ENCODE measurements at regions not wholly inside any gene's neighbourhood (a gene's known extent, or its start where the extent isn't known, plus 50 kb on each side); places are given as distances from the start of the nearest gene placed in this dataset.

DNA sequence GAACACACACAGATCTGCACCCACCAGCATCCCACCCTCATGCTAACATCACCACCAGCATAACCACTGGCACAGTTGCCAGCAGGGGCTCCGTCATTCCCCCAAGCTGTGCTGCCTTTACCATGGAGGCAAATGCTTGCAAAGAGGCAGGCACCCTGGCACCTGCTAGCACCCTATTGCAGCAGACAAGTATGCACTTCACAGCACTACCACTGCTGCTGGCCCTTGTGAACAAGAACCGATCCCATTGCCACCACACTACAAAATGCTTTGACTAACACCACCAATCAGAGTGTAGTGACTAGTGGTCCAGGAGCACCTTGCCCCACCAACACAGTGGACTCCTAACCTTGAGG is 862.2 kb upstream of the DPPA4 start:
- Mint-ChIP-seq H3K27ac (no peak overlapping the region), H3K4me1 (no peaks in the 10 kb centered on the region), H3K27me3 (ENCODE audit: insufficient read depth) (no peaks in the 10 kb centered on the region), H3K4me3 (no peak overlapping the region), H3K36me3 (ENCODE audit: low read depth) (no peaks in the 10 kb centered on the region), H3K9me3 (peaks cover 16% of the 10 kb centered on the region)
- no peaks in the 10 kb centered on the region for H3K36me3 ChIP-seq (ENCODE audit: control insufficient read depth, insufficient read depth, low read length)
- no peaks in the 10 kb centered on the region for H3K4me1 ChIP-seq (ENCODE audit: control insufficient read depth, insufficient read depth, low read length)
- no peak for DNase-seq
- TF ChIP-seq, protein P1, sequence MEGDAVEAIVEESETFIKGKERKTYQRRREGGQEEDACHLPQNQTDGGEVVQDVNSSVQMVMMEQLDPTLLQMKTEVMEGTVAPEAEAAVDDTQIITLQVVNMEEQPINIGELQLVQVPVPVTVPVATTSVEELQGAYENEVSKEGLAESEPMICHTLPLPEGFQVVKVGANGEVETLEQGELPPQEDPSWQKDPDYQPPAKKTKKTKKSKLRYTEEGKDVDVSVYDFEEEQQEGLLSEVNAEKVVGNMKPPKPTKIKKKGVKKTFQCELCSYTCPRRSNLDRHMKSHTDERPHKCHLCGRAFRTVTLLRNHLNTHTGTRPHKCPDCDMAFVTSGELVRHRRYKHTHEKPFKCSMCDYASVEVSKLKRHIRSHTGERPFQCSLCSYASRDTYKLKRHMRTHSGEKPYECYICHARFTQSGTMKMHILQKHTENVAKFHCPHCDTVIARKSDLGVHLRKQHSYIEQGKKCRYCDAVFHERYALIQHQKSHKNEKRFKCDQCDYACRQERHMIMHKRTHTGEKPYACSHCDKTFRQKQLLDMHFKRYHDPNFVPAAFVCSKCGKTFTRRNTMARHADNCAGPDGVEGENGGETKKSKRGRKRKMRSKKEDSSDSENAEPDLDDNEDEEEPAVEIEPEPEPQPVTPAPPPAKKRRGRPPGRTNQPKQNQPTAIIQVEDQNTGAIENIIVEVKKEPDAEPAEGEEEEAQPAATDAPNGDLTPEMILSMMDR (conservative IDR thresholded peaks at IDR 0.05): no peak
- H3K27ac ChIP-seq (ENCODE audit: low read depth, low read length): no peak overlapping the region
- H3K9ac ChIP-seq (ENCODE audit: extremely low read depth, low read length, poor library complexity, severe bottlenecking): no peak overlapping the region
- 92% methylated on average over 2 of the region's 2 CpGs; no CpG with 5 or more reads in 1 of the 2 experiments for WGBS, 2 experiments (ENCODE audit: insufficient coverage in 1 of 2, insufficient read length in 1 of 2)
- H3K9me3 ChIP-seq (ENCODE audit: control insufficient read depth, low read length): no peaks in the 10 kb centered on the region
- no peak overlapping the region for H3K4me3 ChIP-seq (ENCODE audit: low read length)
- H3K27me3 ChIP-seq (ENCODE audit: control insufficient read depth, insufficient read depth, low read length, poor library complexity, severe bottlenecking): no peaks in the 10 kb centered on the region

DNA sequence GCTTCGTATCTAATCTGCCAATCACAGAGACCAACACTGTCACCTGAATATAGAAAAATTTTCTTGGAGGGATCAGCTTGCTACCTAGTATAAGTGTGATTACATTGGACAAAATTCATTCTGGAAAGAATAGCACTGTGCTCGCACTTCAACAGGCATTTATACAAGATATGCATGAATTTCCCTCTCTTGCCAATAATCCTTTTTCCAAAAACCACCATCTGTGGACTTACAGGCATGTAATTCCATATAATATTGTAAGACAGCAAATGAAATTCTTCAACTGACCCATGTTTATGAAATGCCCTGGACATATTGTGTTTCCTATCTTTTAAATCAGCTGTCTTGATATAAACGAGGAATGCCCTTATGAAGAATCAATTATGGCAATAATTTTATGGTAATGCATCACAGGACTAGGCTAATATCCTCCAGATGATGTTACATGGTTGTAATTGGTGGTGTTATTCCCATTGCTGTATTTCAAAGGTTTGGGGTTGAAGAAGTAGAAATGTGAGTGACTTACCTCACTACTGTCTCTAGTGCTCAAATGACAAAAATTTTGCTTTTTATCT is 861.4 kb upstream of the NECTIN3 start:
- H3K27ac ChIP-seq (ENCODE audit: low read depth, low read length): no peak overlapping the region
- Mint-ChIP-seq H3K4me1 (no peaks in the 10 kb centered on the region), H3K4me3 (no peak overlapping the region), H3K27me3 (ENCODE audit: insufficient read depth) (no peaks in the 10 kb centered on the region), H3K27ac (no peak overlapping the region), H3K9me3 (no peaks in the 10 kb centered on the region), H3K36me3 (ENCODE audit: low read depth) (no peaks in the 10 kb centered on the region)
- no peak overlapping the region for H3K9ac ChIP-seq (ENCODE audit: extremely low read depth, low read length, poor library complexity, severe bottlenecking)
- H3K4me1 ChIP-seq (ENCODE audit: control insufficient read depth, insufficient read depth, low read length): no peaks in the 10 kb centered on the region
- DNase-seq: no peak
- WGBS, 2 experiments (ENCODE audit: insufficient coverage in 1 of 2, insufficient read length in 1 of 2): 69 to 80% methylated on average over 2 to 3 of the region's 3 CpGs
- H3K36me3 ChIP-seq (ENCODE audit: control insufficient read depth, insufficient read depth, low read length): no peaks in the 10 kb centered on the region
- H3K9me3 ChIP-seq (ENCODE audit: control insufficient read depth, low read length): peaks cover 9% of the 10 kb centered on the region
- no peaks in the 10 kb centered on the region for H3K27me3 ChIP-seq (ENCODE audit: control insufficient read depth, insufficient read depth, low read length, poor library complexity, severe bottlenecking)
- H3K4me3 ChIP-seq (ENCODE audit: low read length): no peak overlapping the region
- TF ChIP-seq, protein P1 (conservative IDR thresholded peaks at IDR 0.05): no peak

DNA sequence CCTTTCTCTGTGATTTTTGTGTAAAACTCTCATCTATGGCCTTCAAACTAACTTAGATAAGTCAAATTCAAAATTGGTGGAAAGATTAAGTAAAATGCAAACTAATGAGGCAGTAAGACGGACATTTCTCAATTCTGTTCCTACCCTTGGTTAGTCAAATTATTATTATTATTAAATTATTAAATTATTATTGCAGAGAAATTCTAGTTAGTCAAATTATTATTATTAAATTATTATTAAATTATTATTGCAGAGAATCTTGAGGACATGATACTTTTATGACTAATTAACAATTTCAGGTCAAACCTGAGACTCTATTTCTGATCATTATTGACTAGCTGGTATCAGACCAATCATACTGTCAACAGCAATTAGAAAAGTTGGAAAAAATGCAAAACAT is 845.0 kb upstream of the NECTIN3 start:
- H3K27ac ChIP-seq (ENCODE audit: low read depth, low read length): no peak overlapping the region
- H3K27me3 Mint-ChIP-seq (ENCODE audit: insufficient read depth): no peaks in the 10 kb centered on the region

More for the DNA sequence above, 845.0 kb upstream of the NECTIN3 start:
- no peaks in the 10 kb centered on the region for H3K4me1 ChIP-seq (ENCODE audit: control insufficient read depth, insufficient read depth, low read length)
- no peak overlapping the region for H3K9ac ChIP-seq (ENCODE audit: extremely low read depth, low read length, poor library complexity, severe bottlenecking)
- Mint-ChIP-seq H3K4me3 (no peak overlapping the region), H3K36me3 (ENCODE audit: low read depth) (no peaks in the 10 kb centered on the region), H3K27ac (no peak overlapping the region), H3K4me1 (no peaks in the 10 kb centered on the region), H3K9me3 (no peaks in the 10 kb centered on the region)
- H3K4me3 ChIP-seq (ENCODE audit: low read length): no peak overlapping the region
- no peak for DNase-seq
- no peaks in the 10 kb centered on the region for H3K27me3 ChIP-seq (ENCODE audit: control insufficient read depth, insufficient read depth, low read length, poor library complexity, severe bottlenecking)
- no peaks in the 10 kb centered on the region for H3K36me3 ChIP-seq (ENCODE audit: control insufficient read depth, insufficient read depth, low read length)
- WGBS, 2 experiments (ENCODE audit: insufficient coverage in 1 of 2, insufficient read length in 1 of 2): no CpG with 5 or more reads among the region's 1 CpG
- H3K9me3 ChIP-seq (ENCODE audit: control insufficient read depth, low read length): no peaks in the 10 kb centered on the region
- TF ChIP-seq, protein P1 (conservative IDR thresholded peaks at IDR 0.05): no peak

Measured in endodermal cell (in vitro differentiated cells).